ENCODE measurements at regions not wholly inside any gene's neighbourhood (a gene's known extent, or its start where the extent isn't known, plus 50 kb on each side); places are given as distances from the start of the nearest gene placed in this dataset.
A peak's percentile ranks its signal among the peaks of the same experiment; 100 is the strongest.
"Not testable (repeated sequence)": the region's sequence is repeated elsewhere in the genome, so short reads cannot be mapped to it uniquely, and the experiment has no call there.

DNA sequence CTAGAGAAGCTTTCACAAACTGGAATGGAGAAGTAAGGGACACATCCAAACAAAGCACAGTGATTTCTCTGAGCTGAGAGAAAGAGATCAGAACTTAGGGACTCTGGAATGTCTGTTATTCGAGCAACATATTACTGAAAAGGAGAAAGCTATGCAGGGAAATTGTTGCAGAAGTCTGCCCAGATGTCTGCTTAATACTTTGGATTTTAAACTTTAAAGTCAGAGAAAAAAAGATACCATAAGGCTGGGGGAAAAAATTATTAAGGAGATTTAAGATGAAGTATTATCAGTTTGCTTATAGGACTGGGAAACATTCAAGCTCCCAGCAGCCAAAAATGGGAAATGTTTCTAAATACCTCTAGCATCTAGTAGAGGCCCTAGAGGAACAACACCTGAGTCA is 803.9 kb downstream of the TAF11L14 start:
- H3K4me3 ChIP-seq (ENCODE audit: low read depth, low read length) = no peak overlapping the region
- TF ChIP-seq, protein P1, sequence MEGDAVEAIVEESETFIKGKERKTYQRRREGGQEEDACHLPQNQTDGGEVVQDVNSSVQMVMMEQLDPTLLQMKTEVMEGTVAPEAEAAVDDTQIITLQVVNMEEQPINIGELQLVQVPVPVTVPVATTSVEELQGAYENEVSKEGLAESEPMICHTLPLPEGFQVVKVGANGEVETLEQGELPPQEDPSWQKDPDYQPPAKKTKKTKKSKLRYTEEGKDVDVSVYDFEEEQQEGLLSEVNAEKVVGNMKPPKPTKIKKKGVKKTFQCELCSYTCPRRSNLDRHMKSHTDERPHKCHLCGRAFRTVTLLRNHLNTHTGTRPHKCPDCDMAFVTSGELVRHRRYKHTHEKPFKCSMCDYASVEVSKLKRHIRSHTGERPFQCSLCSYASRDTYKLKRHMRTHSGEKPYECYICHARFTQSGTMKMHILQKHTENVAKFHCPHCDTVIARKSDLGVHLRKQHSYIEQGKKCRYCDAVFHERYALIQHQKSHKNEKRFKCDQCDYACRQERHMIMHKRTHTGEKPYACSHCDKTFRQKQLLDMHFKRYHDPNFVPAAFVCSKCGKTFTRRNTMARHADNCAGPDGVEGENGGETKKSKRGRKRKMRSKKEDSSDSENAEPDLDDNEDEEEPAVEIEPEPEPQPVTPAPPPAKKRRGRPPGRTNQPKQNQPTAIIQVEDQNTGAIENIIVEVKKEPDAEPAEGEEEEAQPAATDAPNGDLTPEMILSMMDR (IDR thresholded peaks at IDR 0.05; ENCODE audit: borderline replicate concordance, insufficient read depth, low read depth, low read length) = no peak

DNA sequence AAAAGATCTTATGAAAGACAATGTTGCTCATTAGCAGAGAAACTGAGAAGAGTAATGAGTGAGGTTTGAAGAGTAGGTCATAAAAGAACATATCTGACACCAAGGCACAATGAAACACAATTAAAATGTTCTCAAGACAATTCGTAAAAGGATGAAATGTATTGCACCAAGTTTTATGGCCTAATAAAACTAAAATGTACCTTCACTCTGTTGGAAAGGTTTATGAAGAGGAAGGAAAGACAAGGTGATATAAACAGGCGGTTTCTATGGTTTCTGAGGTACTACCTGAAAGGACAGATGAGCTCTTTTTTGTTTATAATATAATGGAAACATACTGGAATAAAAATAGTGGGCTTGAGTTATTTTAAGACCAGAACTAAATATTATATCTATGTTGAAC is 821.3 kb downstream of the TAF11L14 start:
- TF ChIP-seq, protein P1 (IDR thresholded peaks at IDR 0.05; ENCODE audit: borderline replicate concordance, insufficient read depth, low read depth, low read length) = no peak
- H3K4me3 ChIP-seq (ENCODE audit: low read depth, low read length) = no peak overlapping the region

DNA sequence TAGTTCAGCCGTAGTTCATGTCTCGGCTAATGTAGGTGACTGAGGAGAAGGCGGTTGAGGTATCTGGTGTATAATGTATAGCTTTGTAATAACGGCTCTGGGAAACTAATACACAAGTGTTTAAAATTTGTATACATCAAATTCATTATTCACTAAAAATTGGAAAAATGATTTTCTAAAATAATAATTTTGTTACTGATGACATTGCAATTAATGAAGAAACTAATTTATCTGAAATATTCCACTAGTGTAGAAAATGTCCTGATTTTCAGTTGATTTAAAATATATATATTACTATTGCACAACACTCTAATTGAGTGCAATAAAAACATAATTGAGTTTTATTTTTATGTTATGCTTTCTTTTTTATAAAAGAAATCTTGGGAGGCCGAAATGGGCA is 823.0 kb downstream of the TAF11L14 start:
- TF ChIP-seq, protein P1 (IDR thresholded peaks at IDR 0.05; ENCODE audit: borderline replicate concordance, insufficient read depth, low read depth, low read length) = no peak

DNA sequence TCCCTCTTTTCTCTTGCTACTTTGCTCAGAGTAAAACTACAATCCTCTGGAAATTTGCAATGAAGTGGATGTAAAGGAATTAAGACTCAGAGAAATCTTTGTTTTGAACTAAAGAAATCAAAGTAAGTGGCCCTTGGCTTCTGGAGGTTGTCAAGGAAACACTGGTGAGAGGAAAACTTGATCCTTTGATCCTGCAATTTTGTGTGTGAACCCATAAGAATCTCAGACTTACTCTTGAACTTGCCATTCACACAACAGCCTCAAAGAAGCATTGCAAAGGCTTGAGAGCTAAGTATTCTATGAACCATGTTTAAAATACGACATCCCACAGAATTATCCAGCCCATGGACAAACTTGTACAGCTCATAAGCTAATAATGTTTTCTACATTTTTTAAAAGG is 827.5 kb downstream of the TAF11L14 start:
- H3K4me3 ChIP-seq (ENCODE audit: low read depth, low read length) = no peak overlapping the region
- TF ChIP-seq, protein P1 (IDR thresholded peaks at IDR 0.05; ENCODE audit: borderline replicate concordance, insufficient read depth, low read depth, low read length) = no peak

More for the DNA sequence above, 823.0 kb downstream of the TAF11L14 start:
- H3K4me3 ChIP-seq (ENCODE audit: low read depth, low read length) = no peak overlapping the region

DNA sequence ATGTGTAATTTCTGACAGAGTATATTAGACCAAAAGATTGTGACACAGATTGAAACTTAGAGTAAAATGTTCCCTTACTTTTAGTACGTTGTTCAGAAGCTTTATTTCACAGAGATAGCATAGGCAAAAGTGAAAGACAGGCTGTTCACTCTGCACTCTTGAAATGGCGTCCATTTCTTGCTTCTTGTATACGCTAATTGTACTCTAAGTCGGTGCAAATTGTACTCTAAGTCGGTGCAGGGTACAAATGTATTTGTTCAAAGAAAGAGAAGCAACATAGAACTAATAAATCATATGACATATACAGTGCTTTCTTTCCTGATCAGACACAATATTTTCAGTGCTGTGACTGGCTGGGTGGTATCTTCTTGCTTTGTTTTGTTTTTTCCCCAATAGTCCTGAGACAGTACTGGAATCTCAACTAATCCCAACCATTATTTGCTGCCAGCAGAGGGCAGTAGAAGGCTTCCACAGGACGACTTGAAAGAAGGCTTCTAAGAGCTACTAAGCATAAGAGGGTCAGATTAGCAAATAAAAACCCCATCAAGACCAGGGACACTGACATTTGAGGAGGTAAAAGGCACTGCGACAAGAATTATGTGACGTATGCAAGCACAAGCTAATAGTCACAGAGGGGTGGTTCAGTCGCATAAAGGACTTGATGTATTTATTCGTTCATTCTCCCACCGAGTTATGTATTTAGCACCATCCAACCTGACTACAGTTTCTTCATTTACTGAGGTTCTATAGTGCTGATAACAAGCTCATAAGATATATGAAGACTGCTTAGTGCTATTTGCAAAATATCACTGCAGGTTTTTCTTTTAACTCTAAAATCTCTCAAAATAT is 831.8 kb downstream of the TAF11L14 start:
- TF ChIP-seq, protein P1 (IDR thresholded peaks at IDR 0.05; ENCODE audit: borderline replicate concordance, insufficient read depth, low read depth, low read length) = peak; percentile 61; the same call in 1 of the 2 replicates
- no peak overlapping the region for H3K4me3 ChIP-seq (ENCODE audit: low read depth, low read length)

DNA sequence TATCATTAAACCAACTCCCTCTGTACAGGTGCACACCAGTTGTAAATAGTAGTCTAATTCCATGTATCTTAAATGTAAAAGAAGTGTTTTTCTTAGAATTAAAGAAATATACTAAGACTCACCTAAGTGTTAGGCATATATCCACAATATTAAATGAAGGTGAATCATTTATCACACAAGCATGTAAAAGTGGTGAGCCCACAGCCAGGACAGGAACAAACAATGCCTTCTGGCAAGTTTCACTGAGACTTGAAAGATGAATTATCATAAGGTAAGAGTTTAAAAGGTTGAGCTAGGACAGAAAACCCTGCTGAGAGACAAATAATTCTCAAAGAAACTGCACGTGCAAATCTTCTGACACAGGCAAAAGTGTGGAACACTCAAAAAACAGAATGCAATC is 832.5 kb downstream of the TAF11L14 start:
- TF ChIP-seq, protein P1 (IDR thresholded peaks at IDR 0.05; ENCODE audit: borderline replicate concordance, insufficient read depth, low read depth, low read length) = no peak
- H3K4me3 ChIP-seq (ENCODE audit: low read depth, low read length) = no peak overlapping the region

DNA sequence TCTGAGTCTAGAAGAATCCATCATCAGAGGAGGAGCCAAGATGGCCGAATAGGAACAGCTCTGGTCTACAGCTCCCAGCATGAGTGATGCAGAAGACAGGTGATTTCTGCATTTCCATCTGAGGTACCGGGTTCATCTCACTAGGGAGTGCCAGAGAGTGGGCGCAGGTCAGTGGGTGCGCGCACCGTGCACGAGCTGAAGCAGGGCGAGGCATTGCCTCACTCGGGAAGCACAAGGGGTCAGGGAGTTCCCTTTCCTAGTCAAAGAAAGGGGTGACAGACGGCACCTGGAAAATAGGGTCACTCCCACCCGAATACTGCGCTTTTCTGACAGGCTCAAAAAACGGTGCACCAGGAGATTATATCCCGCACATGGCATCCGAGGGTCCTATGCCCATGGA is 837.5 kb downstream of the TAF11L14 start:
- H3K4me3 ChIP-seq (ENCODE audit: low read depth, low read length) = not testable (repeated sequence)

All from GM12875 (cell line).